ENCODE measurements at regions not wholly inside any gene's neighbourhood (a gene's known extent, or its start where the extent isn't known, plus 50 kb on each side); places are given as distances from the start of the nearest gene placed in this dataset.

- Histone ChIP-seq H3K4me1 (ENCODE audit: insufficient read depth, low read length) (no peaks in the 10 kb centered on the region), H3K27me3 (ENCODE audit: insufficient read depth, low read length) (no peaks in the 10 kb centered on the region), H3K79me1 (ENCODE audit: insufficient read depth, low read depth, low read length, poor library complexity, severe bottlenecking) (no peaks in the 10 kb centered on the region), H2AFZ (ENCODE audit: low read length) (no peak overlapping the region), H3K23ac (ENCODE audit: insufficient read length, low read depth, low read length) (no peak overlapping the region), H2AK5ac (ENCODE audit: insufficient read length, low read length) (no peak overlapping the region), H3K23me2 (ENCODE audit: insufficient read length, low read depth, low read length, poor library complexity, severe bottlenecking) (no peaks in the 10 kb centered on the region), H4K20me1 (ENCODE audit: control insufficient read depth, insufficient read depth, insufficient read length) (no peaks in the 10 kb centered on the region), H3K4ac (ENCODE audit: low read depth, low read length) (no peak overlapping the region), H3T11ph (ENCODE audit: low read length) (no peak overlapping the region), H3K27ac (ENCODE audit: insufficient read length, low read depth, low read length) (no peak overlapping the region), H3K56ac (ENCODE audit: insufficient read length, low read depth, low read length) (no peak overlapping the region), H3K14ac (ENCODE audit: insufficient read depth, low read length) (no peak overlapping the region), H2BK15ac (ENCODE audit: low read depth, low read length) (no peak overlapping the region), H3K4me2 (ENCODE audit: insufficient read depth, insufficient read length, low read length) (no peak overlapping the region), H3K9ac (ENCODE audit: extremely low read depth, insufficient read length, low read length) (no peak overlapping the region), H2BK120ac (ENCODE audit: low read depth, low read length, poor library complexity, severe bottlenecking) (no peak overlapping the region), H3K79me2 (ENCODE audit: insufficient read depth, low read length) (no peaks in the 10 kb centered on the region), H2BK20ac (ENCODE audit: low read depth, low read length, poor library complexity, severe bottlenecking) (no peak overlapping the region), H3K18ac (ENCODE audit: insufficient read length, low read depth, low read length) (no peak overlapping the region), H4K5ac (ENCODE audit: insufficient read length, low read depth, low read length) (no peak overlapping the region), H4K8ac (replicated peaks; ENCODE audit: insufficient read length, low read depth, low read length) (no peak overlapping the region), H2BK5ac (ENCODE audit: insufficient read length, low read length) (no peak overlapping the region), H2BK12ac (ENCODE audit: insufficient read length, low read depth, low read length) (no peak overlapping the region), H3K9me3 (ENCODE audit: control insufficient read depth, low read depth, low read length) (no peaks in the 10 kb centered on the region), H4K91ac (ENCODE audit: insufficient read length, low read depth, low read length) (no peak overlapping the region)
- Mint-ChIP-seq H3K27me3 (ENCODE audit: low read depth) (no peaks in the 10 kb centered on the region), H3K36me3 (ENCODE audit: insufficient read depth in 1 of 3, low read depth in 3 of 3) (no peaks in the 10 kb centered on the region), H3K4me3 (no peak overlapping the region), H3K4me1 (no peaks in the 10 kb centered on the region), H3K9me3 (no peaks in the 10 kb centered on the region), H3K27ac (no peak overlapping the region)
- no peak for DNase-seq
- TF ChIP-seq CTCF (conservative IDR thresholded peaks at IDR 0.05) = no peak
- WGBS (ENCODE audit: extremely low coverage, insufficient read length, low lambda C conversion rate) = no CpG with 5 or more reads among the region's 3 CpGs
These were observed 221.3 kb upstream of the SLITRK6 start for GRCh38 chr13:86020351-86021002.

All from H9 (cell line).